Left ventricle myocardium superior (tissue), 1 donor: ENCODE measurements at regions not wholly inside any gene's neighbourhood (a gene's known extent, or its start where the extent isn't known, plus 50 kb on each side); places are given as distances from the start of the nearest gene placed in this dataset.

Source experiments
- ATAC-seq: fragments of 200-7000 bp; cut with Tn5 transposase; one replicate; pipeline ENCODE4 v1.9.1; 2020; ENCODE audit warnings: mild to moderate bottlenecking, moderate library complexity
- DNase-seq: peaks from one replicate; pipeline ENCODE4 v3.0.0-alpha.2; 2020
- intact Hi-C: fragments of 100-400 bp; cut with micrococcal nuclease; formaldehyde crosslinking; loops from one replicate; pipeline ENCODE4 v1.11.0; 2022
- donor health status: DM: no; HTN: yes; CAD: no; lungs with severe emphysema.

DNA sequence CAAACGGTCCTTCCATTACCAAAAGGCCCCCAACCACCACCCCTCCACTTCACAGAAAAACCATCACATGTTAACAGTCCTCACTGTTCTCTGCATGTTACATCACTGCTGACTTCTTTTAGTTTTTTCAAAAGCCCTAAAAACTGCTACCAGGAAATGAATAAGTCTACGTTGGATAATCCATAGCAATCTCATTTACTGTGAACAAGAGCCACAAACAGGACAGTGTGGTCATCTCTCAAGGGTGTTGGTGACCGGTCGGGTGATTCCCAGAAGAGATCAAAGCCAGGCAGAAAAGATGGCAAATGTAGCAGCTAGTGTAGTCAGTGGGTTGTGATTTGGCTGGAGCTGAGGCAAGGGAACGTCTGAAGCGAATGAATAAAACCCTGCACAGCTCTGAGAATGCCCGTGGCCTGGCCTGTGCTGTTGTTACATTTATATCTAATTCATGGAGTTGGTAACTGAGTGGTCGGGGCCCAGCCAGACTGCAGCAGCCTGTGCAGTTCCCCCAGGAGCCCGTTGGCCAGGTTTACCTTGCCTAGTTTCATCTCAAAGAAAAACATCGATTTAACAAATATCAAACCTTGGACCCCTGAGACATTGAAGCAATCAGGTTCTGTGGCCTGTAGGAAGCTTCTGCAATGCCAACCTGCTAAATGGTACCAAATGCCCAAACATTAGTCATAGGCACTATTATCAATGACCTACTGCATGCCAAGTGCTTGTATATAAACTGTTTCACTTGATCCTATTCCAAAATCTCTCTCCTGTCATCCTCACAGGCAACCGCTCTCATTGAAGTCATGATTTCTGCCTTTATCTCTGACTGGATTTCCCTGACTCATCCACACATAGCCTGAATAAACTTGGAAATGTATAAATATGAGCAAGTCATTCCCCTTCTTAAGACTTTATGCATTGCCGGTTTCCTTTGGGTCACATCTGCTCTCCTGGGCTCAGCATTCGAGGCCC lies 153.8 kb upstream of the SERP2 start:
- DNase-seq (no peak), ATAC-seq (peak; percentile 29)
- intact Hi-C loops = no loop called here

DNA sequence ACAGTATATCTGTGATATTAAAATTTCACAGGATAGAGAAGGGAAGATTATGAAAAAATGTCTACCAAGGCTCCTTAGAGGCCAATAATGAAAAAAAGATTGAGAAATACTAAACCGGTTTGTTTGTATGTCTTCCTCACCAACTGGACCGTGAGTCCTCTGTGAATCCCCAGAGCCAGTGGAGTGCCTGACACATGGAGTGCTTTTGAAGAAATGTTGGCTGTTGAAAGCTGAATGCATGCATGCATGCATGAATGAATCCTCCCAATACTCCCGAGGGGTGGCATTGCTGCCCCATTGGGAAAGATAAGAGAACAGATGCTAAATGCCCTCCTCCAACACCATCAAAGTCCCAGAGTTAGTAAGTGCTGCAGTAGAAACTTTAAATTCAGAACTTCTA lies 152.7 kb upstream of the SERP2 start:
- DNase-seq (no peak), ATAC-seq (no peak)
- intact Hi-C loops = no loop called here

DNA sequence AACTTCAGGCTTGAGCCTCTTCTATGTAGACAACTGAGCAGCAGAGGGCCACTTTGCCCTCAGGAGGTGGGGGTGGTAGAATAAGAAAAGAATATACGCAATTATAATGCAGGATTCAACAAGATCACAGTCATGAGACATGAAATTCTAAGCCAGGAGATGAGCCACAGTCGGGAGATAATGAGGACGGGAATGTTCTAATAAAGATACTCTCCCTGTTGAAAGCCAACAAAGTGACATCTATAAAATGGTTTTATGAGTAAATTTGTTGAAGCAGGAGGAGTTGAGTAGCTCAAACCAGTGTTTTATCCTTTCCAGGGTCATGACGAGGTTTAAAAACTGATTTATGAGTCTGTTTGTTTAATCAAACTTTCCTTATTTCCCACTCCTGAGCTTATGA lies 152.0 kb upstream of the SERP2 start:
- ATAC-seq (no peak), DNase-seq (no peak)
- intact Hi-C loops = no loop called here

DNA sequence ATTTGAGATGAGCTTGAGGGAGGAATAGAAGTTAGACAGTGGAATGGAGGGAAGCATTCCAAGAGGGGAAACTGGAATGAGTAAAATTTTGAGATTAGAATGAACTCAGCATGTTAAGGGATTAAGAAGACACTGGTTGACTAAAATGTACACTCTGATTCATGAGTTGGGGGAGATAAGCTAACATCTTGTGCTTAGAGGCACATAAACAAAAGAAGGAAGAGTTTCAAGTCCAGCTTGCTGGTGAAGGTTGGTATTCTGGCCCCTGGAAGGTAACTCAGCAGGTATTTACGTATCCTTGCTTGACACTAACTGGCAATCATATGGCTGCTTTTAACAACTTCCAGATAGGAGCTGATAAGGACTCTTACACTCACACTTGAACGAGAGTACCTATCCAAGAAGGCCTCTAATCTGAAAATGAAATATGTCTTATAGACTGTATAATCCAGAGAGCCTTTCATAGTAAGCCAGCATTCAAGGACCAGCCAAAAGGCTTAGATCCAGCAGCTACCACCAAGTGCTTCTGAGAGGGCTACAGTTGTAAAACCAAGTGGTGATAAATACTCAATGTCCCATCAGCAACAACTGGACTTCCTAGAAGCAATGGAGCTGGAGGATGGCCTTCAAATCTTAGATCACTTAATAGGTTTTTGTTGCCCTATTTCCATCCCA lies 149.7 kb upstream of the SERP2 start:
- no peak for DNase-seq
- intact Hi-C loops = no loop called here
- no peak for ATAC-seq

DNA sequence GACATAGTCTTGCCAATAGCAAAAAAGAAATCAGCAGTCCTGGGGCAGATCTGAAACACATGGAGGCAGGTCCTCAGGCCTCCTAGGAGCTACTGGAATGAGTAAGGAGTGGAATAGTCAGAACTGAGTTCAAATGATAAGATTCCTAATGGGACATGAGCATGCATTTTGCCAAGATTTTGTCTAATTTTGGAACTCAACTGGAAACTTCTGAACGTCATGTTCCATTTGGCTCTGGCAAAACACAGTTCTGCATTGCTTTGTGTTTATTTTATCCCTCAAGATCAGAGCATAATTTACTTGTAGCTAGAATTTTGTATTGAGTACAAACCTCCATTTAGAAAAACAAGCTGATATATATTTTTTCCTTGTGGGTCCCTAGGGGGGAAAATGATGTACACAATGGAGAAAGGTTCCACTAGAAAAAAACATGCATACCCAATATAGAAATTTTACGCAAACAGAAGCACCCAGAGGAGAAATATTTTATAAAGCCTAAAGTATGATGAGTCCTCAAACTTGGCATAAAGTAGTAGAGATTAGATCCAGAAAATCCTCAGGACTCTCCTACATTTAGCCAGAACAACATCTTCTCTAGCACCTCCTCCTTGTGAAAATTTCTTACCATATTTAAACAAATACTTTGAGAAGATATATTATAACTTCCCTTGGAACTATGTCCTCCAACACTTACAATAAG lies 149.0 kb upstream of the SERP2 start:
- DNase-seq (no peak), ATAC-seq (peak; percentile 95)
- intact Hi-C loops = no loop called here

DNA sequence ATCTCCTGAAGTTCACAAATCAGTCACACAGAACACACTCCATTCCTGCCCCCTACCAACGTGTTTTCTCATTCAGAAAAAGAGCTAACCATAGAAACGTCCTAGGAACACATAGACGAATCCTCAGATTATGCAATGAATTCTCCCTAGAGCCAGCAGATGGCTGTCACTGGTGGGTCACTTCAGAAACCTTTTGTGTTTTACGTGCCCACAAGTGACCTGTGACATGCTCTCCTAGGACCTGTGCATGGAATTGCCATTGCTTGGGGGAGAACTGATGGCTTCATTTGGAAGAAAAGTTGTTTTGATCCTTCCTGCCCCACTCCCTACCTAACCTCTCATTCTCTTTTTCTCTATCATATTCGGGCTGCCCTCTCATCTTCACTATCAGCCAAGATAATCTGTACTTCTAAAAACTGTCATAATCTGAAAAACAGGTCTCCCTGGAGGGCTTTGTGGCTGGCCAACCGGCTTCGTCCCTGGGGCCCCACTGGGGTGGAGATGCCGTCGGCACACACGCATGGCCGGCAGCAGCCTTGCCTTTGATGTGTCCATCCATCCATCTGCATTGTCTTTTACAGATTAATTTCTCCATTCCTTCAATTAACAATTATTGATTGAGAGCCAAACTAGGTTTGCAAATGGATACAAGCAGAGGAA lies 144.1 kb upstream of the SERP2 start:
- ATAC-seq = no peak
- intact Hi-C loops = no loop called here
- DNase-seq = no peak

DNA sequence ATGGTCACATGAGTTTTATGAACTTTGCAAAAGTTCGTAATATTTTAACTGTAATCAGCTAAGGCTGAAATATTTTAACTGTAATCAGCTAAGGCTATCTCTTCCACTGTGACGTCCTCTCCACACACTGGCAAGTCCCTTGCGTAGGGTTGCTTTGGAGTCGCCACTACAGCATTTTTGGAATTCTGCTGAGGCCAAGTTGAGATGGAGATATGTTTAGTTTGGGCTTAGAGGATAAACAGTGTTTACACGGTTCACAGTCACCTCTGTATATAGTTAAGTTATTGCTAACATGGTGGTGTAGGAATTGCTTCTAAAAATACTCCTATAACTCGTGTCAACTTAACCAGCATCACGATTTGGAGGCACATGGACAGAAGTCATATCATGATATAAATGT lies 143.6 kb upstream of the SERP2 start:
- DNase-seq (no peak), ATAC-seq (no peak)
- intact Hi-C loops = no loop called here

DNA sequence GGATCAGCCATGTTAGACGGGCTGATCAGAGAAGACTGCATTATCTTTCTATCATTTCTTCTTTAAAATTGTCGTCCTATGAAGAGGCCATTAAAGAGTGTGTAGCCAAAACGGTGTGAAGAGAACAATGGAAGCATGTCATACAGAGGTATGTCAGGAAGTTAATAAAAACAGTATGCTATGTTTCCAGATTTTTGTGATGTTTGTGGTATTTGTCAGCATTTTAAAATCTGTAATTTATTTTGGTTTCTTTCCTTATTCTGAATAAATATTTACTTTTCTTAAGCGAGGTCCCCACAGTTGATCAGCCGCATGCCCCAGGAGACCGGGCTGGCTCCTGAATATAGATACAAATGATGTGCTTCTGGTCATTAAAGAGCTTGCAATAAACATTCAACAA lies 142.9 kb upstream of the SERP2 start:
- no peak for DNase-seq
- ATAC-seq = no peak
- intact Hi-C loops = no loop called here

DNA sequence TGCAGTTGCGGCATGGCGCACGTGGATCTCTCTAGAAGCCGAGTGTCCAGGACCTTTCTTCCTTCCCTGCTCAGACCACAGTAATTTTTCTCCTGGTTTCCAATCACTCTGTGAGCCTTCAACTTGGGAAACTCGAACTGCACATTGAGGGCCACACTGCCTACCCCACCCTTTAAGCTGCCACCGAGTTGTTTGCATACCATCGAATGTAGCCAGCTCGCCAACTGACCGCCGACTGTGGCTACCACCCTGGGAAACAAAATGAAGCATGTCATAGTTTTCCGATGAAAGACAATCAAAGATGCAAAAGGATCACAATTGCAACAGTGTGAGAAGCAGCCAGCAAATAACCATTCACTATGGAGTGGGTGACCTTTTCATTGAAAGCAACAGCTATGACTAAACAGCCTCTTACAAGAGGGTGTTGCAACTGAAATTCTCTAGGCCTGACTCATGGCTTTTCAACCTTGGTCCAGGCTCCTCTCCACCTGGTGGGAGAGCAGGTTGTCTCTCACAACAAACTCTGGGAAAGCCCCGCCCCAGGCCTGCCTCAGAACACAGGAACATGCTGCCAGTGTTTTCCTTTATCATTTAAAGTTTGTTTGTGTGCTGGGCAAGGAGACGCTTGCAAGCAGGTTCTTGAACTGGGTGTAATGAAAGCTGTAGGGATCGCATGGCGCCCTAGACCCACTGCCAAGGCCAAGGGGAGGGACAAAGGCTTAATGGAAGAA lies 141.7 kb upstream of the SERP2 start:
- ATAC-seq = peak; percentile 58
- DNase-seq = no peak
- intact Hi-C loops = no loop called here

DNA sequence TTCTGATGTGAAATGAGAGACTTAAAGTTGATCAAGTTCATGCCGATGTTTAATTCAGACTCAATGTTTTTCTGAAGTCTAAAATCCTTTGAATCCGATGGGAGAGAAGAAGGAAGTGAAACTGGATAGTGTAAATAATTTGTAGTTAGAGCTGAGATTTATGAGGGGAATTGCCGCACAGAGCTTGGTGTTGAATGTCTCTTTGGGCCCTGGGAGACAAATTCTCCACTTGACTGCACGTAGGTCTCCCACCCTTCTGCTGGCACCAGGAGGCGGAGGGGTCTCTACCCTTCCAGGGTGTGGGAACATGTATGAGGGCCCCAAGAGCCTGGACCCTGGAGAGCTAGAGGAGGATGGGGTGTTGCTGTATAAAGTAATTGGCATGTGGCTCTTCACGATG lies 140.8 kb upstream of the SERP2 start:
- DNase-seq (no peak), ATAC-seq (no peak)
- intact Hi-C loops = no loop called here

DNA sequence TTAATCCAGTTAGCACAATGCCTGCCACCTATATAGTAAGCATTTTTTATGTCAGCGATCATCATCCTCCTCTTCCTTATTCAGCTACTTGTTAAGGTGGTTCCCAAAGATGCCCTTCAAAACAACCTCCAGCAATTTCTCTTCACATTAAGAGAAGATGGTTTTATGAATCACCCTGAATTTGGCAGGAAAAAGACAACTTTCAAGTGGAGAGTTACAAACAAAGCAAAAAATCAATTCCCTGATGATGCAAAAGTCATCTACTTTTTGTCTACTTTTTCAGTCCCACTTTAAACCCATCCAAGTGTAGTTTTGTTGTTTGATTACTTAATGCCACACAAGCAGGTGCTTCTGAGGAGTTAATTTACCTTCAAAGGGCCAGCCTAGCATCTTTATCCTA lies 139.1 kb upstream of the SERP2 start:
- intact Hi-C loops = no loop called here
- ATAC-seq (no peak), DNase-seq (no peak)

DNA sequence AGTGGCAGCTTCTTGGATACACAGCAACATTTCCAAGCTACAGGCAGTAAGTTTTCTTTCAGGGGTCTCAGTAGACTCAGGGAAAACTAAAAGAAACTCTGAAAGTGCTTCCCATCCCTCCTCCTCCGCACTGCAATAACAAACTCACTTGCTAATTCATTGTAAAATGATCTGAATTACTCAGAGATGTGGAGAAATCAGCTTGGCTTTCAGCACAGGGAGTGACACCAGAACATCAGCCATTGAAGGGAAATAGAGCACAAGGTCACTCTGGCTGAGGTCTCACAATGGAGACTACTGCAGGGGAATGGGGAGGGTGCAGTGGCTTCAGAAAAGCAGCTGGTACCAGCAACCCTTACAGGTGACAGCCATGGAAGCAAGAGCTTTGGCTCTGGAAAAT lies 137.3 kb upstream of the SERP2 start:
- DNase-seq (no peak), ATAC-seq (peak; percentile 48)
- intact Hi-C loops = loop anchor here (5.0 kb wide), 1 partner anchor 201 kb away; no protein-coding TSS in a partner anchor

DNA sequence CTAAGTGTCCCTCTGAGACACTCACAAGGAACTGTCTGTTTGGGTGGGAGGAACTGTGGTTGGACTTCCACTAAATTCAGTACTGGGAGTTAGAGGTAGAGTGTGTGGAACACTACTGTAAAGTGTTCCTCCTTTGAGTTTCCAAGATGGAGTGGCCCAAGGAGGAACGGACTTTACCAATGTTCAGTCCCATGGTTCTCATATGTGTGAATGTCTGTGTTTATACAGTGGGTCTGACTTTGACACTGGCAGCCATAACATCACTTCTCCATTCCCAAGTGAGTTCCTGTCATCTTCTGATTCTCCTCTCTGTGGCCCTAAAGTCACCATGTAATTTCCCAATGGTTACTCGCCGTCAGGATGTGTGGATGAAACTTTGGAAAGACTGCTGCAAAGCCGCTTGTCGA lies 136.8 kb upstream of the SERP2 start:
- peak; percentile 6 for ATAC-seq
- intact Hi-C loops = loop anchor here (5.0 kb wide), 1 partner anchor 200 kb away; no protein-coding TSS in a partner anchor

DNA sequence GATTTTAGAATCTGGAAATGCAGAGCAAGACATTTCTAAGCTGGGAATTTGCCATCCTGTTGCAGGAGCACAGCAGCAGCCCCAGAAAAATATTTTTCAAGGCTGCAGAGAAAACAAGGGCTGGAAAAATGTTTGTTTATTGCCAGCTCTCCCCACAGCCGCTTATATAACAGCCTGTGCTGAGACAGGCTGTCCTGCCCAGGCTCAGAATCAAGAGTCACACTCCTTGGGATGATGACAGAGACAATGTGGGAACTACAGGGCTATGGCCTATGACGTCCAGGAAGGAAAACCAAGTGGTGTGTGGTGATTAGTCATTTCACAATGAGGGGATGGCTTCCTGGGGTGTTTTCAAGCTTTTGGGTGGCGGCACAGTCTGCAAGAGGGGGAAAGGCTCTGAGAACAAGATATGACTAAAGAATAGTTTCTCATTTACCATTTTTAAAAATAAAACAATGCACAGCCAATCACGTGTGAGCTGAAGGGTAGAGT lies 136.3 kb upstream of the SERP2 start:
- intact Hi-C loops = loop anchor here (5.0 kb wide), 1 partner anchor 200 kb away; no protein-coding TSS in a partner anchor
- ATAC-seq (peak; percentile 99), DNase-seq (peak; percentile 48)

More for the DNA sequence above, 136.8 kb upstream of the SERP2 start:
- DNase-seq = no peak

DNA sequence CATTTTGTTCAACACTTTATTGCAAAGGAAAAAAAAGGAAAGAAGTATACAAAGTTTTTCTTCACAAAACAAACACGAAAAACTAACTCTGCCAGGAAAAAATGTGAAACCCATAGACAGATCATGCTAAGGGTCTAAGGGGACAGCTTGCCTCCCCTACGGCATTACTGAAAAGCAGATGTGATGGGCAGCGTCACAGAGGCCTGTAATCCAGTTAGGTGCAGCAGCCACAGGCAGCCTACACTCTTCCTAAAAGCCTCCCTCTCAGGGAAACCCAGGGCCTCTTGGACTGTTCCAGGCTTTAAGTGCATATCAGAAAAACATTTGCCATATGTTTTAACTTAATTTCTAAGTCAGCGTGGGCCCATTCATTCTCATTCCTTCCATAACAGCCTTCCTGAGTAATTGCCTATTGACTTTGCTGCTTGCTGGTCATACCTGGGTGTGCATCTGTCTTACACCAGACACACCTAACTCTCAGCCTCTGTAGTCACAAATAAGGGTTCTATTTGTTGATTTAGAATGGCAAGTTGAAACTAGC lies 135.7 kb upstream of the SERP2 start:
- intact Hi-C loops = loop anchor here (5.0 kb wide), 1 partner anchor 199 kb away; no protein-coding TSS in a partner anchor
- ATAC-seq = peak; percentile 17
- no peak for DNase-seq

DNA sequence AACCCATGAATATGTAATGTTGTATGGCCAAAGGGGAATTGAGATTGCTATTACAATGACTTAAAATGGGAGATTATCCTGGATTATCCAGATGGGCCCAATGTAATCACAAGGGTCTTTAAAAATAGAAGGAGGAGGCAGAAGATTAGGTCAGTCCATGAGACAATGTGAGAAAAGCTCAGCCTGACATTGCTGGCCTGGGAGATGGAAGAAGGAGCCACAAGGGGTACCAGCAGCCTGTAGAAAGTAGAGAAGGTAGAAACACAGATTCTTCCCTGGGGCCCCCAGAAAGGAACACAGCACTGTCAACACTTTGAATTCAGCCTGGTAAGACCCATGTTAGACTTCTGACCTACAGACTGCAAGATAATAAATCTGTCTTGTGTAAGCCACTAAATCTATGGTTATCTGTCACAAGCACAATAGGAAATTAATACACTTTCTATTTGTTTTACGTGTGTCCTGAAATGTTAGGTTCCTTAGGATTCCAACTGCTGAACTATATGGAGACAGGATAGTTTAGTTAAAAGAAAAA lies 132.9 kb upstream of the SERP2 start:
- ATAC-seq (no peak), DNase-seq (no peak)
- intact Hi-C loops = no loop called here

DNA sequence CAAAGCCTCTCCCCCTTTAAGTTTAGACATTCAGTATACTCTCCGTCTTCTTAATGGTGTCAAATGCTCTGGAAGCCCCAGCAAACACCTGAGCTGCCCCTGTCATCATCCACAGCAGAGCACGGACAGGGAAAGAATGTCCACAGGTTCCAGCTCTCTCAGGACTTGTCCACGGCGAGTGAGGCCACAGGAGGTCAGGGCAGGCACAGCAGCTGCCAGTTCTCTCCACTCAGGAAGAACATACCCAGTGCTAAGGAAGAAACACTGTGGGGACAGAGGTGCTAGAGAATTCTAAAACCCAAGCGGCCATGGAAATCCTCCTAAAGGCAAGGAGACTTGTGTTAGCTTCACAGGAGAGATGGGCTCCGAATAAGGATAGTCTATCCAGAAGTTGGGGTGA lies 132.0 kb upstream of the SERP2 start:
- intact Hi-C loops = no loop called here
- DNase-seq = no peak
- no peak for ATAC-seq

DNA sequence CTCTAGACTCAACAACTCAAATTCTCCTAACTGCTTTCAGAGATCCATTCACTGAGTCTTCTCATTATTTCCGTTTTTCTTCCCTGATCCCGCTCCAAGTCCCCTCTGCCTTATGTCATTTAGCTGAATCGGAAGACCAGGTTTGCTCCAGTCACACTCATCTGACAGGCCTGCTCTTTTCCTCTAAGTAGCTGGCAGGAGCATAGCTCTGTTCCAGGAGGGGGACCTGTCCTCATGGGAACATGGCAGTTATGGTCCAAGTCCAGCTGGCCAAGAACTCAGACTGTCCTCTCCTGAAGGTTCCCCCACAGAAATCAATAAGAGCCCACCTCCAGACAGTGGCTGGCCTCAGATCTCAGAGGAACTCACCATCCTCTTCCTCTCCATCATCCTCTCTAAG lies 130.9 kb upstream of the SERP2 start:
- no peak for ATAC-seq
- no peak for DNase-seq
- intact Hi-C loops = no loop called here
